ENCODE measurements at regions not wholly inside any gene's neighbourhood (a gene's known extent, or its start where the extent isn't known, plus 50 kb on each side); places are given as distances from the start of the nearest gene placed in this dataset.

DNA sequence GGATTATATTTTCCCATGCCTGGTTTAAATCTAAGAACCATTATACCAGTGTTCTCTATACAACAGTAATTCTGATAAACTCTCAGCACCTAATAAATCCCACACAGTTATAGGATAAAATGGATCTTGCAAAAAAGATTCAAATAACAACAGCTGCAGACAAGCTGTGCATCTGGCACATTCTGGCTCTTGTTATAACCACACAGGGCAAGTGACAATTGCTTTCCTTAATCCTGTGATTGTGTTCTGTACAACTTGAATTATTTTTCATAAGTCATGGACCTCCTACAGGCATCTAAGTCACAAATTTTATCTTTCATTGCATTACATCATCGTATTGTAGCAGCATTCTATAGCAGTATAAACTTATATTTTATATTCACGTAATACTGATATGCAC is 948.3 kb downstream of the SLITRK1 start:
- no peak overlapping the region for H3K9ac ChIP-seq (ENCODE audit: low read depth, low read length)
- no peak overlapping the region for H3K4me3 ChIP-seq (ENCODE audit: low read depth, low read length)
- H3K9me3 ChIP-seq (ENCODE audit: control insufficient read depth, insufficient read depth, low read length), result peaks cover 8% of the 10 kb centered on the region
- no peaks in the 10 kb centered on the region for H3K4me1 ChIP-seq (ENCODE audit: control insufficient read depth, insufficient read depth, low read length)
- H3K36me3 ChIP-seq (ENCODE audit: control insufficient read depth, insufficient read depth, low read length), result no peaks in the 10 kb centered on the region
- H3K27me3 ChIP-seq (ENCODE audit: control insufficient read depth, insufficient read depth, low read length), result no peaks in the 10 kb centered on the region

- no peaks in the 10 kb centered on the region for H3K4me1 ChIP-seq (ENCODE audit: control insufficient read depth, insufficient read depth, low read length)
Measured at GRCh38 chr13:82925114-82925513, 957.2 kb downstream of the SLITRK1 start.

DNA sequence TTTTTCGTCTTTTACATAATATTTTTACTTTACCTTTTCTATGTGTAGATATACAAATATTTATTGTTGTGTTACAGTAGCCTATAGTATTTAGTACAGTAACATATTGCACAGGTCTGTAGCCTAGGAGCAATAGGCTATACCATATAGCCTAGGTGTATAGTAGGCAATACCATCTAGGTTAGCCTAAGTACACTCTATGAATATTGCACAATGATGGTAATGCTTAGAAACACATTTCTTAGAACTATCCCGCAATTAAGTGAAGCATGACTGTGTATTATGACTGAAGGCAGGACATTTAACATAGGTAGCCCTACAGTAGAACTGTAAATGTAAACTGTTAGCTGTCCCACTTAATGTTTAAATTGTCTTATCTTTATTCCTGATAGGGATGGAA is 964.3 kb downstream of the SLITRK1 start:
- H3K4me3 ChIP-seq (ENCODE audit: low read depth, low read length), result no peak overlapping the region
- no peaks in the 10 kb centered on the region for H3K4me1 ChIP-seq (ENCODE audit: control insufficient read depth, insufficient read depth, low read length)
- no peak overlapping the region for H3K9ac ChIP-seq (ENCODE audit: low read depth, low read length)
- H3K9me3 ChIP-seq (ENCODE audit: control insufficient read depth, insufficient read depth, low read length), result no peaks in the 10 kb centered on the region
- H3K27me3 ChIP-seq (ENCODE audit: control insufficient read depth, insufficient read depth, low read length), result no peaks in the 10 kb centered on the region
- H3K36me3 ChIP-seq (ENCODE audit: control insufficient read depth, insufficient read depth, low read length), result no peaks in the 10 kb centered on the region

More at GRCh38 chr13:82925114-82925513, 957.2 kb downstream of the SLITRK1 start:
- Histone ChIP-seq H3K27me3 (ENCODE audit: control insufficient read depth, insufficient read depth, low read length) (no peaks in the 10 kb centered on the region), H3K9me3 (ENCODE audit: control insufficient read depth, insufficient read depth, low read length) (no peaks in the 10 kb centered on the region), H3K4me3 (ENCODE audit: low read depth, low read length) (no peak overlapping the region), H3K36me3 (ENCODE audit: control insufficient read depth, insufficient read depth, low read length) (no peaks in the 10 kb centered on the region), H3K9ac (ENCODE audit: low read depth, low read length) (no peak overlapping the region)

GRCh38 chr13:82912564-82912963 is 969.7 kb downstream of the SLITRK1 start:
- Histone ChIP-seq H3K36me3 (ENCODE audit: control insufficient read depth, insufficient read depth, low read length) (no peaks in the 10 kb centered on the region), H3K4me3 (ENCODE audit: low read depth, low read length) (no peak overlapping the region), H3K9ac (ENCODE audit: low read depth, low read length) (no peak overlapping the region), H3K27me3 (ENCODE audit: control insufficient read depth, insufficient read depth, low read length) (no peaks in the 10 kb centered on the region), H3K9me3 (ENCODE audit: control insufficient read depth, insufficient read depth, low read length) (no peaks in the 10 kb centered on the region), H3K4me1 (ENCODE audit: control insufficient read depth, insufficient read depth, low read length) (no peaks in the 10 kb centered on the region)

DNA sequence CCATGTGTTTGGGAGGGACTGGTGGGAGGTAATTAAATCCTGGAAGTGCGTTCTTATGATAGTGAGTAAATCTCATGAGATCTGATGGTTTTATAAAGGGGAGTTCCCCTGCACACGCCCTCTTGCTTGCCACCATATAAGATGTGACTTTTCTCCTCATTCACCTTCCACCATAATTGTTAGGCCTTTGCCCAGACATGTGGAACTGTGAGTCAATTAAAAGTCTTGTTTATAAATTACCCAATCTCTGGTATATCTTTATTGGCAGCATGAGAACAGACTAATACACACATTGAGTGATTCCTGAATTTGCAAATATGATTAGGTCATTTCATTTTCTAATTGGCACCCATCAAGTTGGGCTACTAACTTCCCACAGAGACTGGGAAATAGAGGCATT is 977.2 kb downstream of the SLITRK1 start:
- Histone ChIP-seq H3K4me3 (ENCODE audit: low read depth, low read length) (no peak overlapping the region), H3K4me1 (ENCODE audit: control insufficient read depth, insufficient read depth, low read length) (peaks cover 5% of the 10 kb centered on the region), H3K9ac (ENCODE audit: low read depth, low read length) (no peak overlapping the region), H3K9me3 (ENCODE audit: control insufficient read depth, insufficient read depth, low read length) (no peaks in the 10 kb centered on the region), H3K27me3 (ENCODE audit: control insufficient read depth, insufficient read depth, low read length) (no peaks in the 10 kb centered on the region), H3K36me3 (ENCODE audit: control insufficient read depth, insufficient read depth, low read length) (no peaks in the 10 kb centered on the region)

GRCh38 chr13:82900453-82900852 is 981.8 kb downstream of the SLITRK1 start:
- no peak overlapping the region for H3K9ac ChIP-seq (ENCODE audit: low read depth, low read length)
- peaks cover 7% of the 10 kb centered on the region for H3K9me3 ChIP-seq (ENCODE audit: control insufficient read depth, insufficient read depth, low read length)
- H3K4me1 ChIP-seq (ENCODE audit: control insufficient read depth, insufficient read depth, low read length), result peaks cover 7% of the 10 kb centered on the region
- no peaks in the 10 kb centered on the region for H3K27me3 ChIP-seq (ENCODE audit: control insufficient read depth, insufficient read depth, low read length)
- no peak overlapping the region for H3K4me3 ChIP-seq (ENCODE audit: low read depth, low read length)
- no peaks in the 10 kb centered on the region for H3K36me3 ChIP-seq (ENCODE audit: control insufficient read depth, insufficient read depth, low read length)

DNA sequence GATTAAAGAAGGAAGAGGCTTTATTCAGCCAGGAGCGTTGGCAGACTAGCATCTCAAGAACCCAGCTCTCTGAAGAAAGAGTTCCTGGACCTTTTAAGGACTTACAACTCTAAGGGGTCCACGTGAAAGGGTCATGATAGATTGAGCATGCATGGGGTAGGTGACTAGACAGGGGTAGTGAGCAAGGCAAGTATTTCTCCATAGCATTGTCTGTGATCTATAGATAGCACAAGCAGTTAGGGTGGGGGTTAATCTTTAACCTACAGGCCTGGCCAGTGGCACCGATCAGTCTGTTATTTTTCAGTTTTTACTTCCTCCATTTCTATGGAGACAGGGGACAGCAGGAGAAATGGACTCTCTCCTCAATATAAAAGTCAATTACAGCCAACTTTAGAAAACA is 983.7 kb downstream of the SLITRK1 start:
- Histone ChIP-seq H3K36me3 (ENCODE audit: control insufficient read depth, insufficient read depth, low read length) (no peaks in the 10 kb centered on the region), H3K9me3 (ENCODE audit: control insufficient read depth, insufficient read depth, low read length) (peaks cover 7% of the 10 kb centered on the region), H3K4me3 (ENCODE audit: low read depth, low read length) (no peak overlapping the region), H3K27me3 (ENCODE audit: control insufficient read depth, insufficient read depth, low read length) (no peaks in the 10 kb centered on the region), H3K4me1 (ENCODE audit: control insufficient read depth, insufficient read depth, low read length) (peaks cover 7% of the 10 kb centered on the region), H3K9ac (ENCODE audit: low read depth, low read length) (no peak overlapping the region)

DNA sequence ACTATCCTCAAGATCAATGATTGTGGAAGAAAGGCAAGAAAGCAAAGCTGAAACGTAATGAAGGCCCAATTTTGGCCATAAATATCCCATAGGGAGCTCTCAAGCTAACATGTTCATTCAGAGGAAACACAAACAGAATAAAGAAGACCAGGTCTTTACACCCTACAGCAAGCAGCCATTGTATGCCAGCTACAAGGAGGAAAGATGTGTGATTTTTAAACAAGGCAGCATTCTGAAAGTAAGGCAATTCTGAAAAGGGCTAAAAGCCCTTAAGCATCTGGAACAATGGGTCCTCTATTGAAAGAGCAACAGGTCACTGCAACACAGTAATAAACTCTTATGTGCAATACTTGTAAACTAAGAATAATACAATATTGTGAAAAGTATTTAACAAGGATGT is 1002.4 kb downstream of the SLITRK1 start:
- Histone ChIP-seq H3K9ac (ENCODE audit: low read depth, low read length) (no peak overlapping the region), H3K9me3 (ENCODE audit: control insufficient read depth, insufficient read depth, low read length) (no peaks in the 10 kb centered on the region), H3K4me3 (ENCODE audit: low read depth, low read length) (no peak overlapping the region), H3K27me3 (ENCODE audit: control insufficient read depth, insufficient read depth, low read length) (no peaks in the 10 kb centered on the region), H3K4me1 (ENCODE audit: control insufficient read depth, insufficient read depth, low read length) (no peaks in the 10 kb centered on the region), H3K36me3 (ENCODE audit: control insufficient read depth, insufficient read depth, low read length) (no peaks in the 10 kb centered on the region)

DNA sequence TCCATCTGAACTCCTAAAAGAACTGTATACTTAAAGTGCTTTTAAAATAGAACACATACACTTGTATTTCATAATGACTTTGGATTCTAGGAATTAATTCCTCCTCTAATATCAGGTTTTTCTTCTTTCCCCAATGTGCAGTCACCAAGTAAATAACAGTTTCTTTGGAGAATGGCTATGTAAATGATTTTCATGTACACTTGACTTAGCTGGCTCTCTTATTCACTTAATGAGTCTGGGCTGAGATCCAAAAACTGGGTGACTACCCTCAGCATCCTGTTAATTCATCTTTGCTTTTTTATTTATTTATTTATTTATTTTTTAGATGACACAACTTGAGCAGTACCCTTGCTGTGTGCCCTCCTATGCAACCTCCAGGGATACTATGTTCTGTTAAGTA is 1003.7 kb downstream of the SLITRK1 start:
- H3K4me3 ChIP-seq (ENCODE audit: low read depth, low read length), result no peak overlapping the region
- no peaks in the 10 kb centered on the region for H3K9me3 ChIP-seq (ENCODE audit: control insufficient read depth, insufficient read depth, low read length)
- no peaks in the 10 kb centered on the region for H3K36me3 ChIP-seq (ENCODE audit: control insufficient read depth, insufficient read depth, low read length)
- H3K9ac ChIP-seq (ENCODE audit: low read depth, low read length), result no peak overlapping the region
- no peaks in the 10 kb centered on the region for H3K4me1 ChIP-seq (ENCODE audit: control insufficient read depth, insufficient read depth, low read length)
- H3K27me3 ChIP-seq (ENCODE audit: control insufficient read depth, insufficient read depth, low read length), result no peaks in the 10 kb centered on the region

GRCh38 chr13:82867284-82867683 is 1015.0 kb downstream of the SLITRK1 start:
- no peak overlapping the region for H3K4me3 ChIP-seq (ENCODE audit: low read depth, low read length)
- no peaks in the 10 kb centered on the region for H3K36me3 ChIP-seq (ENCODE audit: control insufficient read depth, insufficient read depth, low read length)
- H3K4me1 ChIP-seq (ENCODE audit: control insufficient read depth, insufficient read depth, low read length), result no peaks in the 10 kb centered on the region
- peaks cover 2% of the 10 kb centered on the region for H3K9me3 ChIP-seq (ENCODE audit: control insufficient read depth, insufficient read depth, low read length)
- H3K27me3 ChIP-seq (ENCODE audit: control insufficient read depth, insufficient read depth, low read length), result no peaks in the 10 kb centered on the region
- no peak overlapping the region for H3K9ac ChIP-seq (ENCODE audit: low read depth, low read length)

DNA sequence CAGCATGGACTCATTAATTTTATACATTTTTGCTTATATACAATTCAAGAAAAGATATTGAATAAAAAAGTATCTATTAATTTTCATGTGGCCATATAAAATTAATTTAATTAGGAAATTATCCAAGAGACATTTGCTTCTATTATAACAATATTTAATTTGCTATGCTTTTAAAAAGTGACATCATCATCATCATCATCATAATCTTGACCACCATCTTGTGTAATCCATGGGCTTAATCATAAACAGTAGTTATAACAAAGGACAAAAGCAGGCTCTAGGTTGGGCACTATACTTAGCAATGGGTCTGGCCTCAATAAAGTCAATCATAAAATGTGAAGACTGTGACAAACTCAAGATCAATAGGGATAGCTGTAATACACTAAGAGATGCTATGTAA is 1031.6 kb downstream of the SLITRK1 start:
- Histone ChIP-seq H3K36me3 (ENCODE audit: control insufficient read depth, insufficient read depth, low read length) (no peaks in the 10 kb centered on the region), H3K4me3 (ENCODE audit: low read depth, low read length) (no peak overlapping the region), H3K4me1 (ENCODE audit: control insufficient read depth, insufficient read depth, low read length) (no peaks in the 10 kb centered on the region)

GRCh38 chr13:82848766-82849165 is 1033.5 kb downstream of the SLITRK1 start:
- no peaks in the 10 kb centered on the region for H3K27me3 ChIP-seq (ENCODE audit: control insufficient read depth, insufficient read depth, low read length)
- H3K9ac ChIP-seq (ENCODE audit: low read depth, low read length), result no peak overlapping the region
- H3K4me1 ChIP-seq (ENCODE audit: control insufficient read depth, insufficient read depth, low read length), result no peaks in the 10 kb centered on the region
- H3K36me3 ChIP-seq (ENCODE audit: control insufficient read depth, insufficient read depth, low read length), result no peaks in the 10 kb centered on the region
- H3K4me3 ChIP-seq (ENCODE audit: low read depth, low read length), result no peak overlapping the region
- no peaks in the 10 kb centered on the region for H3K9me3 ChIP-seq (ENCODE audit: control insufficient read depth, insufficient read depth, low read length)

More for the DNA sequence above, 1031.6 kb downstream of the SLITRK1 start:
- no peak overlapping the region for H3K9ac ChIP-seq (ENCODE audit: low read depth, low read length)
- no peaks in the 10 kb centered on the region for H3K9me3 ChIP-seq (ENCODE audit: control insufficient read depth, insufficient read depth, low read length)
- H3K27me3 ChIP-seq (ENCODE audit: control insufficient read depth, insufficient read depth, low read length), result no peaks in the 10 kb centered on the region

DNA sequence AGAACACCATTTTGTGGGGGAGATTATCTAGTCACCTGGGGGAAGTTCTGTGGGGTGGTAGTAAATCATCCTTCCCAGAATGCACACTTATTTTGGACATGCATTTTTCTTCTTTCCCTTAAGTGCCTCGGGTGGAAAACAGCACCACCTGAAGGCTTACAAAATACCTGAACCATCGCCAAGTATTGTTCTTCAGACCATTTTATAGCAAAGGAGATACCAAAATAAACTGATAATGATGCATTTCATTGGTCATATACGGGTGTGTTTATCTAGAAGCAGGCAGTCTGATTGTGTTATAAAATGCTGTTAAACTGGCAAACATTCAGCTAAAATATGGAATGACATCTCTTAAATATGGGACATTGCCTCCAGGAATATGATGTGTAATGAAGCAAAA is 1034.7 kb downstream of the SLITRK1 start:
- no peaks in the 10 kb centered on the region for H3K4me1 ChIP-seq (ENCODE audit: control insufficient read depth, insufficient read depth, low read length)
- H3K9me3 ChIP-seq (ENCODE audit: control insufficient read depth, insufficient read depth, low read length), result no peaks in the 10 kb centered on the region
- H3K4me3 ChIP-seq (ENCODE audit: low read depth, low read length), result no peak overlapping the region
- no peaks in the 10 kb centered on the region for H3K36me3 ChIP-seq (ENCODE audit: control insufficient read depth, insufficient read depth, low read length)
- H3K27me3 ChIP-seq (ENCODE audit: control insufficient read depth, insufficient read depth, low read length), result no peaks in the 10 kb centered on the region
- H3K9ac ChIP-seq (ENCODE audit: low read depth, low read length), result no peak overlapping the region
